Thyroid gland (tissue), 4 donors: ENCODE measurements at regions not wholly inside any gene's neighbourhood (a gene's known extent, or its start where the extent isn't known, plus 50 kb on each side); places are given as distances from the start of the nearest gene placed in this dataset.

Experiments
- DNase-seq, 2 donors: peaks; one replicate each; pipeline ENCODE4 v3.0.0-alpha.2; 2019
- H3K27ac ChIP-seq, 3 donors: fragments of 200-600 bp; sonication (generic); 1 replicate in 2 of 3; 2 replicates in 1 of 3; pipeline ENCODE4 v1.5.1; 2016 to 2019; ENCODE audit warnings: mild to moderate bottlenecking in 1 of 3, moderate library complexity in 1 of 3
- H3K27me3 ChIP-seq: fragments of 200-600 bp; sonication (generic); one replicate; pipeline ENCODE4 v1.5.1; 2019
- H3K36me3 ChIP-seq, 2 donors: fragments of 200-600 bp; sonication (generic); one replicate each; pipeline ENCODE4 v1.5.1; 2016 to 2019
- H3K4me1 ChIP-seq, 2 donors: fragments of 200-600 bp; sonication (generic); one replicate each; pipeline ENCODE4 v1.5.1; 2017 to 2019
- H3K4me3 ChIP-seq, 3 donors: fragments of 200-600 bp; sonication (generic); replicated peaks in 1 of 3; 1 replicate in 2 of 3; 2 replicates in 1 of 3; pipeline ENCODE4 v1.5.1; 2016; ENCODE audit warnings: mild to moderate bottlenecking in 1 of 3
- H3K9me3 ChIP-seq: fragments of 200-600 bp; sonication (generic); one replicate; pipeline ENCODE4 v1.5.1; 2017
- POLR2A ChIP-seq, 2 donors: fragments of 450-650 bp; IDR thresholded peaks; one replicate each; pipeline ENCODE4 v1.6.1; 2017; ENCODE audit warnings: antibody characterized with exemption in 2 of 2, mild to moderate bottlenecking in 2 of 2, moderate library complexity in 1 of 2
- WGBS, 2 donors: methylation state at CpG; one replicate each; pipeline ENCODE4 v1.1.5; 2017; 5-methylcytosine and 5-hydroxymethylcytosine counted together
- intact Hi-C: fragments of 100-400 bp; cut with DNase I; formaldehyde crosslinking; loops from one replicate; pipeline ENCODE4 v1.15.1; 2023
- TF ChIP-seq, protein P1 (sequence below), 6 experiments: fragments of 200-600 bp in 3 of 6; fragments of 450-650 bp in 3 of 6; sonication (generic) in 3 of 6; IDR thresholded peaks; one replicate each; pipeline ENCODE4 v1.5.1; 2016 to 2019; ENCODE audit warnings: antibody characterized with exemption in 6 of 6, mild to moderate bottlenecking in 2 of 6, inconsistent platforms in 1 of 6, moderate library complexity in 1 of 6

DNA sequence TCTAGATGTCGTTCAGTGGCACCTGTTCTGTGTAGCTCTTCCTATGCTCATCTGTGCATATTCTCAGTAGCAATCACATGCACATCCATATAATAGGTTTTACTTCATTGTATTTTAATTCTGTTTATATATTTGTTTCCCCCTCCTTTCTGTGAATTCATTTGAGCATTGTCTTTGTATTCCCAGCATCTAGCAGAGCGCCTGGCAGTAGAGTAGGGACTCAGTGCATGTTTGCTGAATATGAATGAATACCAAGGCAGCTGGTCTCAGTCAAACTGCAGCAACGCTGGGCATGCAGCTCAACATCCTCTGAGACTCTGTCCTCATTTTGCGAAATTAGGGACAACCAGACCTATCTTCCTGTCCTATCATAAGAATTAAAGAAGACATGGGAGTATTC is 330.1 kb downstream of the SPRY2 start:
- 89 to 91% methylated on average over 4 of the region's 4 CpGs for WGBS, 2 donors
- Histone ChIP-seq H3K27me3 (no peaks in the 10 kb centered on the region), H3K4me1 (no peaks in the 10 kb centered on the region), H3K27ac (no peak overlapping the region), H3K9me3 (no peaks in the 10 kb centered on the region), H3K36me3 (no peaks in the 10 kb centered on the region), H3K4me3 (no peak overlapping the region)
- no peak for DNase-seq
- TF ChIP-seq, protein P1, sequence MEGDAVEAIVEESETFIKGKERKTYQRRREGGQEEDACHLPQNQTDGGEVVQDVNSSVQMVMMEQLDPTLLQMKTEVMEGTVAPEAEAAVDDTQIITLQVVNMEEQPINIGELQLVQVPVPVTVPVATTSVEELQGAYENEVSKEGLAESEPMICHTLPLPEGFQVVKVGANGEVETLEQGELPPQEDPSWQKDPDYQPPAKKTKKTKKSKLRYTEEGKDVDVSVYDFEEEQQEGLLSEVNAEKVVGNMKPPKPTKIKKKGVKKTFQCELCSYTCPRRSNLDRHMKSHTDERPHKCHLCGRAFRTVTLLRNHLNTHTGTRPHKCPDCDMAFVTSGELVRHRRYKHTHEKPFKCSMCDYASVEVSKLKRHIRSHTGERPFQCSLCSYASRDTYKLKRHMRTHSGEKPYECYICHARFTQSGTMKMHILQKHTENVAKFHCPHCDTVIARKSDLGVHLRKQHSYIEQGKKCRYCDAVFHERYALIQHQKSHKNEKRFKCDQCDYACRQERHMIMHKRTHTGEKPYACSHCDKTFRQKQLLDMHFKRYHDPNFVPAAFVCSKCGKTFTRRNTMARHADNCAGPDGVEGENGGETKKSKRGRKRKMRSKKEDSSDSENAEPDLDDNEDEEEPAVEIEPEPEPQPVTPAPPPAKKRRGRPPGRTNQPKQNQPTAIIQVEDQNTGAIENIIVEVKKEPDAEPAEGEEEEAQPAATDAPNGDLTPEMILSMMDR (IDR thresholded peaks at IDR 0.05), result no peak
- no peak for TF ChIP-seq POLR2A (IDR thresholded peaks at IDR 0.05)
- intact Hi-C loops, result no loop called here

DNA sequence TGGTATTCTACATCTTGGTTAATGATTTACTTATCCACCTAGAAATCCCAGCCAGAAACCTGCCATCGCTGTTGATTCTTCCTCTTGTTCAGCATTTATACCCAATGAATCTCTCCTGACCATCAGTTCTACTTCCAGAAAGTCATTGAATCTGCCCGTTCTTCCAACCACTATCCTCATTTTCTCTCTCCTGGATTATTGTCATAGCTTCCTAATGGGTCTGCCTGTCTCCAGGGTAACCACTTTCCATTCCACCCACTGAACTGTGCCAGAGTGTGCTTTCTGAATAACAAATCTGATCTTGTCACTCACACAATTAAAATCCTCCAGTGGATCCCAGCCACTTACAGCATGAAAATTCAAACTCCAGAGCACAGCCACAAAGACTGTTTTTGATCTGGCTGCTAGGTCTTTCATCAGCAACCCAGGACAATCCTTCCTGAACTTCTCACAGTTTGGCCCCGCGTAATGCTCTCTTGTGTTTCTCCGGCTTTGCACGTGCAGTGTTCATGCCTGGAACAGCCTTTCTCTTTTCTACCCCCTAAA is 330.6 kb downstream of the SPRY2 start:
- Histone ChIP-seq H3K36me3 (no peaks in the 10 kb centered on the region), H3K4me1 (no peaks in the 10 kb centered on the region), H3K27me3 (no peaks in the 10 kb centered on the region), H3K27ac (no peak overlapping the region), H3K9me3 (no peaks in the 10 kb centered on the region), H3K4me3 (no peak overlapping the region)
- WGBS, 2 donors, result 84 to 86% methylated on average over 6 of the region's 6 CpGs
- no peak for DNase-seq
- intact Hi-C loops, result no loop called here
- no peak for TF ChIP-seq POLR2A (IDR thresholded peaks at IDR 0.05)
- TF ChIP-seq, protein P1 (IDR thresholded peaks at IDR 0.05), result no peak

DNA sequence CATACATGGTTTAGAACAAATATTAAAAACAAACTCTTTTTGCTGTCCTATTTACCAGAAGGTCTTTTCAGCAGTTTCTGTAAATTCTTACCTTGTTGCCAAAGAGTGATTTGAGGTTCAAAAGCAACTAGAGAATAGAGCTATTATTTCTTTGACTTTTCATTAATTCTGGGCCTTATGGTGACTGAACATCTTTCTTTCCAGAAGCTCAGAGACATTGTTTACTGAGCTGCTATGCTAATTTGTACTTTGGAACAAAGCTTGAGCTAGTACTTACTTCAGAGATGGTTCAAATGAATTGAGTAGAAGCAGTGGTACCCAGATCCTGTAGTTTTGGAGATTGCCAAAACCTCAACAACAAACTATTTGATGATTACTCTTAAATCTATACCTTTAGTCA is 331.2 kb downstream of the SPRY2 start:
- Histone ChIP-seq H3K27me3 (no peaks in the 10 kb centered on the region), H3K36me3 (no peaks in the 10 kb centered on the region), H3K27ac (no peak overlapping the region), H3K4me1 (no peaks in the 10 kb centered on the region), H3K4me3 (no peak overlapping the region), H3K9me3 (no peaks in the 10 kb centered on the region)
- intact Hi-C loops, result no loop called here
- no peak for TF ChIP-seq POLR2A (IDR thresholded peaks at IDR 0.05)
- TF ChIP-seq, protein P1 (IDR thresholded peaks at IDR 0.05), result no peak
- no peak for DNase-seq

DNA sequence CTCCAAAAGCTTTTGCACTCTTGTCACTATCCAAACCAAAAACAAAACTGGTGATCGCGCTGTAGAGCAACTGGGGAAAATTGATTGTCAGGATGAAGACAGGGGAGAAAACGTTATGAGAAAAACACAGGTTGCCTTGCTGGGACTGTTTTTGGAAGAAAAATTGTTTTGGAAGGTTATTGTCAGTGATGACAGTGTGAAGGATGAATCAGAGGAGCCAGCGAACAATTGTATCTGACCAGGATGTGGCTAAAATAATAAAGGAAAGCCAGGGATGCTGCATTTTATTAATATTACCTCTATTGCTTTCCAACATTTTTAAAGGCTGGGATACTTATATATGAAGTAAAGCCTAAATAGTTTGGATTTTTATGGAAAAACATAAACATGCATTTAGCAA is 334.0 kb downstream of the SPRY2 start:
- H3K9me3 ChIP-seq, result no peaks in the 10 kb centered on the region
- no peaks in the 10 kb centered on the region for H3K4me1 ChIP-seq
- intact Hi-C loops, result no loop called here
- no peak for TF ChIP-seq POLR2A (IDR thresholded peaks at IDR 0.05)
- TF ChIP-seq, protein P1 (IDR thresholded peaks at IDR 0.05), result no peak
- no peaks in the 10 kb centered on the region for H3K27me3 ChIP-seq
- H3K27ac ChIP-seq, result no peak overlapping the region
- no peaks in the 10 kb centered on the region for H3K36me3 ChIP-seq
- H3K4me3 ChIP-seq, result no peak overlapping the region
- DNase-seq, result no peak
- 84 to 87% methylated on average over 4 of the region's 4 CpGs for WGBS, 2 donors

DNA sequence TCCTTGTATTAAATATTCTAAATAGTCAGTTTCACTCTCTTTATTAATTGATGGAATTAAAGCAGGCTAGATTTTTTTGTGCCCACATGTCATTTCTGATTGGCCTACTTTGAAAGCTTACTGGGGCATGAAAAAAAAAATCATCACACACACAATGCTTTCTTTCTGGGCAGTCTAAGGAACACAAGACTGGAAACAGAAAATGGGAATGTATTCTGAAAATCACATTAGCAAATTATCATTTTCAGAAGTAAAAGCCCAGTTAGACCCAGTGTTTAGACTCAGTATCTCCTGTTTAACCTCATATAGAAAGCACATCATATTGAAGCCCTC is 339.4 kb downstream of the SPRY2 start:
- TF ChIP-seq, protein P1 (IDR thresholded peaks at IDR 0.05), result no peak
- TF ChIP-seq POLR2A (IDR thresholded peaks at IDR 0.05), result no peak
- Histone ChIP-seq H3K27ac (no peak overlapping the region), H3K4me3 (no peak overlapping the region)

More for the DNA sequence above, 339.4 kb downstream of the SPRY2 start:
- Histone ChIP-seq H3K27me3 (no peaks in the 10 kb centered on the region), H3K9me3 (no peaks in the 10 kb centered on the region), H3K36me3 (no peaks in the 10 kb centered on the region), H3K4me1 (no peaks in the 10 kb centered on the region)
- intact Hi-C loops, result no loop called here
- no peak for DNase-seq
